ENCODE measurements at regions not wholly inside any gene's neighbourhood (a gene's known extent, or its start where the extent isn't known, plus 50 kb on each side); places are given as distances from the start of the nearest gene placed in this dataset.

DNA sequence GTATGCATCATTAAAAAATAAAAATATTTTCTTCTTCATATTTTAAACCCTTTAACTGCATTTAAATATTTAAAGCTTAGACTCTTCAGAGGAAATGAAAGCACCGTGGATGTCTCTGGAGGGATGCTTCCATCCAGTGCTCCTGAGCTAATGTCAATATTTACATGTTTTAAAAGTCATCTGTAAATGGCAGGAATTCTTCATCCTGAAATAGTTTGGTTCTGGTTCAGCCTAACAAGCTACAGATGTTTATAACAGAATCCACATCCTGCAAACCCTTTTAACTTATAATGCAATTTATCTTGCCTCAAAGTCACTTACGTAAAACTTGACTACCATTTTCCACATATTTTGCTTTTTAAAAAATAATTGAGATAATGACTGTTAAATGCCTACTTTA, 1207.3 kb downstream of the SLC16A7 start:
- no peak for DNase-seq

DNA sequence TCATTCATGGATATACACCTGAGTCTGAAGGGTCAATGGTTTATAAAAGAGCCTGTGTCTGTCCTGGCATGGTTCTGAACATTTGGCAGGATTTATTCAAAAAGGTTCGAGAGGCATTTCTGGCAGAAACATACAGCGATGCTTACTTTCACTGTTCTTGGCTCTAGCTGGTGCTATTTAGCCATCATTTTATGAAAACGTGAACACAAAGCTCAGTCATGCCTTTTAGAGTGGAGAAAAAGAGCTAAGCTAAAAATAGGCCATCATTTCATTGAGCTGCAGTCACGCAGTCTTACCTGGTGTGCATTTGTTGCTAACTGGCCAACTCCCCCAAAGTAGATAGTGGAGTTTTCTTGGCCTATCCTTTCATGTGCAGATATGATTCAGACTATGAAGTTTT, 1209.5 kb downstream of the SLC16A7 start:
- no peak for DNase-seq

DNA sequence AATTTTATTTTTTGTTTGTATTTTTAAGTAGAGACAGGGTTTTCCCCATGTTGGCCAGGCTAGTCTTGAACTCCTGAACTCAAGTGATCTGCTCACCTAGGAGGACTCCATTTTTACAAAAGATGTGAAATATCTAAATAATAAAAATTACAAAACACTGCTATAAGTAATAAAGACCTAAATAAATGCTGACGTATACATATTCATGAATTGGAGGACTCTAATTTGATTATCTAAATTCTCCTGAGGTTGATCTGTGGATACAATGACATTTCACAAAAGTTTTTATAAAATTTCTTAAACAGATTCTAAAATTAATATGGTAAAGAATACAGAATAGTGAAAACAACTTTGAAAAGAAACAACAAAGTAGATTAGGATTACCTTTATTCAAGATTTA, 1224.0 kb downstream of the SLC16A7 start:
- DNase-seq, result no peak

DNA sequence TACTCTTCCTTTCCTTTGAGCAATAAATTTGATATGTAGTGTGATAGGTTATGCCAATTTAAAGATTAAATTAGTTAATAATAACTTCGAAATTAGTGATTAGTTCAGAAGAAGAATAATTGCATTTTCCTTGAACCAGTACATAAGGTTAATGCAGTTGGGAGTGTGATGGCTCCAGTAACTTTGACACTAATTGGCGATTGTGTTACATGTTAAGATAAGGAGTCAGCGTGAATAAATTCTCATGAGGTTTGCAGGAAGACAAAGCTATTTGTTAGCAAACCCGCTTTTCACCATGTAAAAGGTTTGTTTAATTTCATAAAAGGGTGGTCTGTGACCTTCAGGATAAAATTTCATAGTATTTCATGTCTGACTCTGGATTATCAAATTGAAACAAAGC, 1226.8 kb downstream of the SLC16A7 start:
- DNase-seq, result no peak

DNA sequence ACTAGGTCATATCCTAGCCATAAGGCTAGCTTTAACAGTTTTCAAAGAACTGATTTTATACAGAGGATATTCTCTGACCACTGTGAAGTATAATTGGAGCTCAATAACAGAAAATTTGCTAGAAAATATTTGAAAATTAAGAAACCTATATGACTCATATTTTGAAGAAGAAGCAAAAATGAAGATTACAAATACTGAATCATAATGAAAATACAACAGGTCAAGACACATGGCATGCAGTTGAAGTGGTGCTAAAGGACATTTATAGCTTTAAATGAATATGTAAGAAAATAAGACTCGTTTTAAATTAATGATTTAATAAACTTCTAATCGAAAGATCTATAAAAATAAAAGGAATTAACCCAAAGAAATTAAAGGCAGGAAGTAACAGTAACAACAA, 1234.6 kb downstream of the SLC16A7 start:
- no peak for DNase-seq

DNA sequence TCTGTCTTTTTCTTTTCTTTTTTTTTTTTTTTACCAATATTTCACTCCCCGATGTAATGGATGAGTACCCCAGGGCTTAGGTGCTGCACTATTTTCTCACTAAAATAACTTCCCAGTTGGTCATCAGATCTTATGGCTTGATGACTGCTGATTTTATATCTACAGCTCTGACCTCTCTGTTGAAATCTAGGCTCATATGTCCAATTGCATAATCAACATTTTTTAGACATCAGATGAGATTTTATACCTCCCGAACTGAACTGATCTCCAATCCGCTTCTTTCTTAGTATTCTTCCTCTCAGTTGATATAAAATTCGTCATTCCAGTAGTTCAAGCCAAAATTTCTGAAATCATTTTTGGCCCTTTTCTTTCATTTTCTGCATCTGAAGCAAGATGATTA, 1236.5 kb downstream of the SLC16A7 start:
- DNase-seq, result no peak

DNA sequence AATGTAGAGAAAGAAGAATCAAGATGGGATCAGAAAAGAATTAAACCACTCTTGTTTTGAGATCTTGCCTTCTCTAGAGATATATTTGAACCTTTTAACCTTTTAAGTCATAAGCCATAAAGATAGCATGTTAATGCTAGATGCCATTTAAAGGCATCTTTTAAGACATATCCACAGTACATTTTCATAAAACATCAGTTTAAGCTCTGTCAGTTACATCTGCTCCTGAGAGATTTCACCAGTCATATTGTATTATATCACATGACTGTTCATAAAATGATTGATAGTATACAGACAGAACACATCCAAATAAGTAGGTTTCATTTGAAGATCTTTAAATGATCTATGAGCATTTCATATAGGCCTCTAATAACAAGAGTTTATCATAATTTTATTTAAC, 1238.5 kb downstream of the SLC16A7 start:
- no peak for DNase-seq

DNA sequence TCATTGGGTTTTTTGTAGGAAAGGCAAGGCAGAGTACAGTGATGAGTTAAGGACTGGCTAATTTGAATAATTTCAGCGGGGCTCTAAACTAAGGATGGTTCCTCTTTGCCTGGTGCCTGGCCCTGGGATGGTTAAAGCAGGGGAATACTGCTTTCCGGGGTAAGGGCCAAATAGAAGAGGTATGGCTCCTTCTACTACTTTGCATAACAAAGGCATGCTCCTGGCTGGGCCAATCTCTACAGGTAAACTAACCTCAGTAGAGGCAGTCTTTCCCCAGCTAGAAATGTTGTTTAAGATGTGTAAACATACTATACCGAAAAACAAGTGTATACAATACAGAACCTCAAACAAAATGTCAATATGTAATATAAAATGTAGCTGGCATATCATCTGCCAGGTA, 1239.0 kb downstream of the SLC16A7 start:
- no peak for DNase-seq

DNA sequence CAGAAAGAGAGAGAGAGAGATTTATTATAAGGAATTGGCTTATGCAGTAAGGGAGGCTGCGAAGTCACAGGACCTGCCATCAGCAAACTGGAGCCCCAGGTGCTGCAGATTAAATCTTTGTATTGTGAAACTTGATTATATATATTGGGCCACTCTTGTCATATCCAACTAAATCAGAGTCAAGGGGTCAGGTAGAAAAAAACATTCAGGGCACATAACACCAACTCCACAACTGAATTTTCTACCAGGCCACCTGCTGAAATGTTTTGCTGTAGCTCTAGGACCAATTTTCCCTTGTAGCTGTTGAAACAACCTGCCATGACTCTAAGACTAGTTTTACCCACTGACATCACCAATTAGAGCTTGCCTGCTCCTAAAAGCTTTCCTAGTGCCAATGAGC, 1240.8 kb downstream of the SLC16A7 start:
- no peak for DNase-seq

DNA sequence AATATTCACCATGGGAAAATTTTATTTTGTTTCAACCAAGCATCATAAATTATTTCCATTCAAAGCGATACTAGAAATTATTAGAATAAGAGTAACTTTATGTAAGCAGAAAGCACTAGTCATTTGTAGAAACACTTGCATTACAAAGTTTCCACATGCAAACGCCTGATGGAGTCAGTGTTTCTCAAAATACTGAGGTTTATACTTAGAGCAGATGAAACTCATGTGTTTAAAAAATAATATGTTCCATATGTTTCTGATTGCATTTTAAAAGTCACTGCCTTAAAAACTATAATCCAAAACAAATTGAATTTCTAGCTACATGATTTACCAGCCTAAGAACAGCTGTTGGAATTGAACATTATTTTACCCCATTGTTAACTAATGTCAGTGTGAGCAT, 1246.4 kb downstream of the SLC16A7 start:
- no peak for DNase-seq

DNA sequence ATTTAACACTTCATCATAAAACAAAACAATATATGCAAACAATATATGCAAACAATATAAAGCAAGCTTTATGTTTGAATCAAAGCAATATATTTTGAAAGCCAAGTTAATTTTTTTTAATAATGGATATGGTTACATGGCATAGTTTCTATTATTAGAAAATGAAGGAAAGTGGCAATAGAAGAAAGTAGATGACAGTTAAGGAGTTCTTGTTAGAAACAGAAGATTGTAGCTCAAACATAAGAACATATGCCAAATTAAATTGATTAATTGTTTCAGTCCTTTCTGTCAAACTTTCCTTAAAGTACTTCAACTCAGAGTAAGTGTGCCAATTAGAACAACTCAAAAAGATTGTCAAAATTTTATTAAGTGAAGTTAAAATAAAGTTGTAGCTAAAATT, 1248.3 kb downstream of the SLC16A7 start:
- no peak for DNase-seq

DNA sequence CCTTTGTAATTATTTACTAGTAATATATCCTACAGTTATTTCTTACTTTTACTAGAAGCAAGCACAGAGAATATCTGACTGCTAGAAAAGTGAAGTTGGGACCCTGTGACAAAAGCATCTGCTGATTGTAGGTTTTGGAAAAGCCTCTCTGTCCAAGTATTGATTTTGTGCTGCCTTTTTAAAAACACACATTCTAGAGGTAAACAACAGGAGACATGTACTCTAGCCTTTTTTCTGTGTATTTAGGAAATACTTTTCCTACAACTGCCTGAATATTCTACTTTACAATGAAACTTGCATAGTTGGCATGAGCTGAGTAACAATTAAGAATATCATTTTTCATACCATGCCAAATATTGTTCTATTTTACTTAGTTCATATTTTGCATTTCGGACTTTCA, 1249.0 kb downstream of the SLC16A7 start:
- DNase-seq, result no peak

DNA sequence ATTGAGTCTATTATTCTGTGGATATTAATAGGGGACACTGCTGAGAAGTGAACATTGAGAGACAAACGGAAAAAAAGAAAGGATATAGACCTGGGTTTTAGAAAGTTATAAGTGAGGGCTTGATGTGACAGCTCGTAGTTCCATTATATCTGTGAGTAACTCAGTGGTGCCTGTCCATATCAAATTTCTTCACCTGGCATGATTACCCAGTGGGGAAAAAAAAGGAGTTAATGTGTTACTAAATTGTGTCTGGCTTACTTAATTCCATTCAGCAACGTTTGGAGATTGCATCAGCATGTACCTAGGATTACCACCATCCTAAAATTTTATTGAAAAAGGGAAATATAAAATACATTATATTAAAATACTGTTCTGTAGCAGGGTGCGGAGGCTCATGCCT, 1249.9 kb downstream of the SLC16A7 start:
- DNase-seq, result no peak

DNA sequence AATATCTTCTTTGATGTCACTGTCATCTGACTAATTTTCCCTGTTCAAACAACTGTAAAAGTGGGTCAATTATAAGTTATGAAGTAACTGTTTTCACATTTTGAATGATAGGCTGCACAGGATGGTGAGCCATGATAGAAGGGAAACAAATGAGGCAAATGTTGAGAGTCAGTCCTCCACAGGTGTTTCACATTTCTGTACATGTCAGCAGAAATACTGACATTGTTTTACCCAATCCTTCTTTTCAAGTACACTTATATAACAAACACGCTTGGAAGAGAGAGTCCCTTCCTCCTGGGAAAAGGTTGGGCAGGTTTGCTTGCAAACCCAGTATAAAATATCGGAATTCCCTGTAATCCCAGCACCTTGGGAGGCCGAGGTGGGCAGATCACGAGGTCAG, 1251.5 kb downstream of the SLC16A7 start:
- no peak for DNase-seq

DNA sequence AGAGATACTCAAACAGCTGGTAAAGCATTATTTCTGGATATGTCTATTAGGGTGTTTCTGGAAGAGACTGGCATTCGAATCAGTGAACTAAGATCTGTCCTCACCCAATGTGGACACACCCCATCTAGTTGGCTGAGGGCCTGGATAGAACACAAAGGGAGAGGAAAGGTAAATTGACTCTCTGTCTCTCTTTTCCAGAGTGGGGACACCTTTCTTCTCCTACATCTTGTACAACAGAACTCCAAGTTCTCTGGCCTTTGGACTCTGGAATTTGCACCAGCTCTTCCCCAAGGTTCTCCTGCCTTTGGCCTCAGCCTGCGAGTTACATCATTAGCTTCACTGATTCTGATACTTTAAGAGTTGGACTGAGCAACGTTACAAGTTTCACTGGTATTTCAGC, 1253.9 kb downstream of the SLC16A7 start:
- DNase-seq, result no peak

DNA sequence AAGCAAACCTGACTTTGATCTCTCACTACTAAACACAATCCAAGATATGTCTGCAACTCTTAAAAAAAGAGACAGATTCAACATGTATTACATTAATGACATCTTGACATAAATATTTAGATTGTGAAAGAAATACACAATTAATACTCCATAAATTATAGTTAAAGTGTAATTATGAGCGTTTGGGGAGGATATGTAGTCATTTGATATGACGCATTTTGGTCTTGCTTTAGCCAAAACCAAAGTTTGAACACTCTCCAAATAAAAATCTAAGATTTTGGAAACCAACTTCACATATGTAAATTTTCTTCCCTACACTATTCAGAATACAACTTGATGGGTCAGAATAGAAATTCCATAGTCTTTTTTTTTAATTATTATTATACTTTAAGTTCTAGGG, 1257.6 kb downstream of the SLC16A7 start:
- DNase-seq, result no peak

DNA sequence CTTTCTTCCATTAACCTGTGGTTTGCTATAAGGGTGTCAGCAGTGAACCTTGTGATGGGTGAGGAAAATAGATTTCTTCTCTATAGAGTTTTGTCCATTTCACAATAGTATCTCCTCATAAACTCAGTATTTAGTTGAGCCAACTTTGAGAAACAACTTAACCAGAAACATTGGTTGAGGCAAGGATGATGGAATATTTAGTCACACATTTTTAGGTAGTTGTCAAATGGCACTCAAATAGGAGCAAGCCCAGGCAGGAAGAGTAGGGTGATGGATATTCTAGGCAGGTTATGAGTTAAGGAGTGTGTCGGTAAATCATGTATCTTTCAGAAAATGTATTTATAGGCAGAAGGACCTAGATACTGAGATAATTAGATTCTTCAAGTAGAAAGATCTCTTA, 1267.6 kb downstream of the SLC16A7 start:
- no peak for DNase-seq

DNA sequence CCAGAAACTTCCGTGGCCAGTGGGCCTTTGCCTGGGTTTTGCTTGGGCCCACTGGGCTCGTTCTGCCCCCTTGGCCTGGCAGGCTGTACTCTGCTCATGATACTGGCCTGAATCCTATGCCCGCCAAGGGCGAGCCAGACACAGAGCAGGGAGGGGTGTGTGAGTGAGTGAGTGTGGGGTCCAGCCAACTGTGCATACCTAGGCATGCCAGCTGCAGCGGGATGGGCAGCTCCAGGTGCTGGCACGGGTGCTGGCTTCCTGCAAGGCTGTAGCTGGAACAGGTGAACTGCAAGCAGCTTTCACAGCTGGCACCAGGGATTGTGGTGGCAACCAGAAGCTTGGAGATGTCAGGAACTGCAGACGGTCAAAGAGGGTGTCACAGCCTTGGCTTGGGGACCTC, 1276.4 kb downstream of the SLC16A7 start:
- DNase-seq, result no peak

DNA sequence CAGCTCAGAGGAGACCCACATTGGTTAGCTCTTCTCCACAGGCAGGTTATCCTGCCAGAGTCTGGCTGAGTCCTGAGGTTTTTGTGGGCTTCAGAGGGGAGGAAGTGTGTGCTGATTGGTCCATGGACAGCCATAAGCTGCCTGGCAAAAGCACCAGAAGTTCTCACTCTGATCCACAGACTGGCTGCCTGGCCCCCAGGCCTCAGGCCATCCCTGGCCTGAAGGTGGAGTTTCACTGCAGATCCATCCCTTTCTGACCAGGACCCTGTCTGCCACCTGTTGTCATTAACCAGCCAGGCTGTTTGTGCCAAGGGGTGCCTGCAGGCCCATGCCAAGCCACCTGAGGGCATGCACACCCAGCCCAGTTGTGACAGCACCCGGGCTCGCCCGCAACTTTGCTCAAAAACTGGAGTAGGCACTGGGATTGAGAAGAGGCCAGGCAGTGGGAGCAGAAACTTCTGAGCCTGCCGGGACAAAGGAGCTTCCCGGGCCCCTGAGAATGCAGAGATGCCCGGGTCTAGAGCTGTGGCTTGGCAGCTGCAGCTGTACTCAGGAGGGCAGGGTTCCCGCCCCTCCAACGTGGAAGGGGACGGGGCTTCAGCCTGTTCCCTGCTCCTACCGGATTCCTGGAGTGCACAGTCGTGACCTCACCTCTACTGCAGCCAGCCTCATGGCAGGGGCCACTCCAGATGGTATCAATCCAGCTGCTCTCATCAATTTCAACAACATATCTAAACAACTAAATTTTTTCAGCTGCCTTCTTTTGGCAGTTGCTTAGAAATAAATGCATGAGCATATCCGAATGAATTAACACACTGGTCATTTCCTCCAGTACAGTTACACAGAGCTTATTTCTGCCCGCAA, 1277.3 kb downstream of the SLC16A7 start:
- DNase-seq, result no peak

DNA sequence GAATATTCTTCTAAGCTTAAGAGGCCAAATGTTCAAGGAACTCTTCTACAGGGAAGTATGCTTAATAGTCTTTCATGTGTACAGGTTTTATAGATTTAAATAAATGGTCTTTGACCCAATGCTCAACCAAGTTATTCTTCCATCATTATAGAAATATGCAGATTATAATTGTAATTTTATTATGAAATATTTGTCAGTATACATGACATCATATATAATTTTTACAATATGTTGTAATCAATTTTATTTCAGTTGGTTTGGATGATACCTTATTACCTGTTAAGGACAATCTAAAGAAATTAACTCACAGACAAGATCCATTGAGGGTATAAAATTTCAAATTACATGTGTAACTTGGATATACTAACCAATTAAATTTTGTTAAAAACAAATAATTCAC, 1278.3 kb downstream of the SLC16A7 start:
- no peak for DNase-seq

DNA sequence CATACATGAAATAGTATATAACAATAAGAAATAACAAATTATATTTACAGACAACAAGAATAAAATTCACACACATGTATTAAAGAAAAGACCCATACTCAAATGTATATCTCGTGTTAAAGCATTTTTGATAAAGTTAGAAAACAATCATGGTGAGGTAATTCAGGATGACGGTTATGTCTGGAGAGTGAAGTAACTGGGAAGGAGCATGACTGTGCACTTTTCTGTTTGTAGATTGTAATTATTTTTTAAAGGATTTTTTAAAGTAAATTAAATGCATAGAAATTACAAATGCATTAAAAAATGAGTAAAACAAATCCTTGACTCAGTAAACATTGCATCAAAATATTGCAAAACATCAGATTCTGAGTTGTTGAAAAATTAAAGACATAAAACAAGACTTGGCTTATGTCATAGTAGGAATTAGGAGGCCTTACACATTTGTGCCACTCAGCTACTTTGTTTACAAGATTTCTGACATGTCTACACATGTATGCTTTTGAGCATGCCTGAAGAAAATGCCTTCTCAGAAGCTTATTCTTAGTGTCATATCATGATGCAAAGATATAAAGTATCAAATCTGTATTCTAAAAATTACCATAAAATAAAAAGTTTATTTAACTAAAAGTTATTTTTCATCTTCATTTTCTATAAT, 1325.1 kb downstream of the SLC16A7 start:
- DNase-seq, result no peak

DNA sequence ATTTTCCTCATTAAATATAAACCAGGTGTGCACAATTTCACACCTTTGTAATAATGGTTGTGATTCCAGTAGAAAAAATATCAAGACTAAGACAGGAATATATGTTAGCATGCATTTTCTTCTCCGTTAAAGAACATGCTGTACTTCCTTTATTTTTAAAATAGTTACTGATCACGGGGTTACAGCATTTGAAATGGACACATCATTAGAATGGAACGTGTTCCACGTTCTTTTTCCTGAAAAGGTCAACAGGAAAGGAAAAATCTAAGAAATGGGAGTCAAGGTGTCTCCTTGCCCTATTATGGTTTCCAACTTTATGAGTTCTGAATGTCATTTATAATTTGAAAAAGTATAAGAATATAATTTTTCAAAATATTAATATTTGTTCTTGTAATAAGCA, 1325.7 kb downstream of the SLC16A7 start:
- no peak for DNase-seq

DNA sequence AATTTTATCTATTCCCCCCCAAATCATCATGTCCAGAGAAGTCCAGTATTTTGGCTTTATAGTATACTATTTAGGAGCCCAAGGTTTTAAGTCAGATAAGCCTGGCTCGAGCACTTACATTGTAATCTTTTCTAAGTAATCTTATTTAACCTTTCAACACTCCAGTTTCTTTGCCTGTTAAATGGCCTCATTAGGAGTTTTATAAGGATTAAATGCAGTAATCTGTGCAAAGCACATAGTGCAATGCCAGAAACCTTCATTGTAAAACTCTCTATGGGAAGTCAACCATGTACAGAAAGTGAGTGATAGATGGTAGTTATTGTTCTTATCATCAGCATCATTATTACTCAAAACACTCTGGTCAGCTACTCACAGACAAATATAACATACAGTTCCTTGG, 1330.4 kb downstream of the SLC16A7 start:
- no peak for DNase-seq

DNA sequence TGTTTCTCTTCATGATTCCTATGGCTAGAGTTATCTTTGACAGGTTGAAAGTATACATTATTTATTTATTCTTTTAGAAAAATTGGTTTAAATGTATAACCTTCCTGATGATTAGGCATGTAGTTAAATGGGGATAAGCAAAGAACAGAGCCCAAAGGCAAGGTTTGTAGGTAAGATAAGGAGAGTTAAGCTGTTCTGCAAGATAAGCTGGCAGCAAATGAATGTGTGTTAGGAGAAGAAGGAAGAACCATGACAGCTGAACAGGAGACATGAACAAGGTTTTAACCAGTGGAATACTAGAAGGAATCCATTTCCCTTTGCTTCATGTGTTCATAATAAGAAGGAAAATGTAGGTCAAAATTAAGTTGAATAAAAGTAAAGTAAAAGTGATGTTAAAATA, 1330.1 kb upstream of the USP15 start:
- no peak for DNase-seq
